SK-N-MC (cell line): ENCODE measurements at regions not wholly inside any gene's neighbourhood (a gene's known extent, or its start where the extent isn't known, plus 50 kb on each side); places are given as distances from the start of the nearest gene placed in this dataset.
A peak's percentile ranks its signal among the peaks of the same experiment; 100 is the strongest.

Experiments
- DNase-seq: peaks from one replicate; pipeline ENCODE4 v3.0.0-alpha.2; 2011; ENCODE audit warnings: low read depth, low spot score
- H3K27ac ChIP-seq: fragments of 200-600 bp; sonication (generic); 2 replicates; pipeline ENCODE4 v1.5.1; 2016; ENCODE audit warnings: mixed run types
- H3K36me3 ChIP-seq: fragments of 200-600 bp; sonication (generic); 2 replicates; pipeline ENCODE4 v1.6.1; 2017; ENCODE audit warnings: antibody characterized with exemption, low read length, mixed read lengths; ENCODE audit not compliant: insufficient read depth
- H3K4me3 ChIP-seq: fragments of 200-600 bp; sonication (generic); 2 replicates; pipeline ENCODE4 v1.5.1; 2016
- H3K9ac ChIP-seq: fragments of 200-600 bp; sonication (generic); 2 replicates; pipeline ENCODE4 v1.8.0; 2017; ENCODE audit warnings: mixed run types, mixed read lengths; ENCODE audit not compliant: insufficient read length
- H3K9me3 ChIP-seq: fragments of 200-600 bp; sonication (generic); 2 replicates; pipeline ENCODE4 v1.6.1; 2017; ENCODE audit warnings: low read depth, mild to moderate bottlenecking, antibody characterized with exemption, low read length, moderate library complexity, mixed read lengths
- EZH2 ChIP-seq: fragments of 200-600 bp; sonication (generic); IDR thresholded peaks from one replicate; pipeline ENCODE4 v1.6.1; 2017; ENCODE audit warnings: antibody characterized with exemption
- FOXP2 ChIP-seq: optimal IDR thresholded peaks from 2 replicates; pipeline ENCODE3; 2011; ENCODE audit warnings: mild to moderate bottlenecking, moderate library complexity; ENCODE audit not compliant: insufficient read depth; ENCODE audit errors: extremely low read length, control extremely low read depth
- POLR2AphosphoS5 ChIP-seq: IDR thresholded peaks from 2 replicates; pipeline ENCODE4 v1.6.1; 2012; ENCODE audit warnings: mild to moderate bottlenecking, low read depth, low read length, borderline replicate concordance

DNA sequence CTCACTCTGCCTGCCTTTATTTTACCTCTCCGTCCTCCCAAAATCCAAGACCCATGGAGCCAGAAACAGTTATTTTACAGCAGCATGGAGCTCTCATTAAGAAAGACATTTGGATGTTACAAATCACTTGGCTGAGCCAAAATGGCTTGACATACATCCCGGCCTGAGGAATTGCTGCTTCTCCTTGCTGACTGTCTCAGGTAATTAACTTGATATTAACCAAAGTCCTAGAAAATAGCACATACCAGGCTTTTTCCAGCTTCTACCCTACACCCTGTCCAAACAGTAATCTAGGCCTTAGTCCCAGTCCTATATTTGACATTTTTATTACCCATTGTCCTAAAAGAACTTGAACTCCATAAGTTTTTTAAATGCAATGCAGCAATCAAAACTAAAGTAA is 205.0 kb downstream of the TMX3 start:
- Histone ChIP-seq H3K9me3 (no peaks in the 10 kb centered on the region), H3K4me3 (no peak overlapping the region), H3K27ac (no peak overlapping the region), H3K9ac (no peak overlapping the region), H3K36me3 (no peaks in the 10 kb centered on the region)
- DNase-seq, result no peak
- TF ChIP-seq POLR2AphosphoS5, result no peak
- no peak for TF ChIP-seq FOXP2
- no peak for TF ChIP-seq EZH2

DNA sequence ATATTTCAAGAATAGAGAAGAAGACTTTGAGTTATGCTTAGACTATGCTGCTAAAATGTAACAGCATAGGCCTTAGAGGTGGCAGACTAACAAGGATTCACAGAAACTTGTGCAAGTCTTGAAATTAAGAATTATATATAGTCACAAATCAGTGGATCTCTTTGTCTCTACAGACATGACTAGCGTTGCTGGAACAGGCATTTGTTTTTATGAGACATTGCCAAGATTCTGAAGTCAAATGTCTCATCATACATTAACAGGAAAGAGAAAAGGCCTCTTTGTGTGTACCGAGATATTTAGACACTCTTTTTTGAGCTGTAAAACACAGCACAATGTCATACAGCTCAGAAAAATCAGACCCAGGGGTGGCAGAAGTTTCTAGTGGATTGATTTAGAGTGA is 207.1 kb downstream of the TMX3 start:
- TF ChIP-seq POLR2AphosphoS5 (no peak), EZH2 (no peak), FOXP2 (no peak)
- no peak for DNase-seq
- Histone ChIP-seq H3K36me3 (no peaks in the 10 kb centered on the region), H3K9me3 (no peaks in the 10 kb centered on the region), H3K4me3 (no peak overlapping the region), H3K27ac (no peak overlapping the region), H3K9ac (no peak overlapping the region)

GRCh38 chr18:68505178-68505574 is 209.7 kb downstream of the TMX3 start:
- Histone ChIP-seq H3K4me3 (peak overlapping the region; percentile 29; the same call in 1 of the 2 replicates), H3K27ac (peak overlapping the region; percentile 96), H3K36me3 (0 out of 2 replicates have a peak, but pooled peaks cover 5% of the 10 kb centered on the region), H3K9ac (peak overlapping the region; percentile 32), H3K9me3 (no peaks in the 10 kb centered on the region)
- no peak for DNase-seq
- TF ChIP-seq EZH2 (no peak), POLR2AphosphoS5 (no peak)

DNA sequence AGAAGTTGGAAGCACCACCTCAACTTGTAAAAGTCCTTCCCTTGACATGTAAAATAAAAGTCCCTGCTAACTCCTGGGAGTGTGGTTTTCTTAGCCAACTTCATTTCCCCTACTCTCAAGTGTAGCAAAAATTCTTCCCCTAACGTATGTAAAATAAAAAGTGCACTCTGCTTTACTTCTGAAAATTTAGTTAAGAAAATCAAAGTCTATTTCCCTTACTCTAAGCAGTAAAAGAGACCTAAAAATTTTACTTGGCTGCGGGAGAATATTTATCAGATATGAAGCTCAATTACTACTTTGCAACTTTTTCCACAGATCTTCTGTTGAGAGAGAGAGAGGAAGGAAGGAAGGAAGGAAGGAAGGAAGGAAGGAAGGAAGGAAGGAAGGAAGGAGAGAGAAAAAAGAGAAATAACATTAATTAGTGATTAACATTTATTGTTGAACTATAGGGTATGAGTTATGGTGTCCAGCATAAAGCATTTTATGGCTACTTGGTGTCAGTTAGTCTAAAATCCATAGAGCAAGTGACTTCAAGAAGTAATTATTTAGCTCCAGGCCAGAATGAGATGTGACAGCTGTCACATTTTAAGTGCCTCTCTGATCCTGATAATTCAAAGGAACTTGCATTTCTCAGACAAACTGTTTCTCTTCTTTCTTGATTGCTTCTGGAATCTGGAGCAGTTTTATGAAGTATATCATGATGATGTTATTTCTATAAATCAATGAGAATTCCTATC is 210.3 kb downstream of the TMX3 start:
- Histone ChIP-seq H3K27ac (peak overlapping the region; percentile 96), H3K4me3 (0 out of 2 replicates have a peak overlapping the region, but pooled peaks have one; percentile 29), H3K9me3 (no peaks in the 10 kb centered on the region), H3K36me3 (0 out of 2 replicates have a peak, but pooled peaks cover 5% of the 10 kb centered on the region), H3K9ac (no peak overlapping the region)
- TF ChIP-seq EZH2, result no peak
- TF ChIP-seq POLR2AphosphoS5, result peak; percentile 68; the same call in 1 of the 2 replicates
- peak; percentile 99 for DNase-seq

DNA sequence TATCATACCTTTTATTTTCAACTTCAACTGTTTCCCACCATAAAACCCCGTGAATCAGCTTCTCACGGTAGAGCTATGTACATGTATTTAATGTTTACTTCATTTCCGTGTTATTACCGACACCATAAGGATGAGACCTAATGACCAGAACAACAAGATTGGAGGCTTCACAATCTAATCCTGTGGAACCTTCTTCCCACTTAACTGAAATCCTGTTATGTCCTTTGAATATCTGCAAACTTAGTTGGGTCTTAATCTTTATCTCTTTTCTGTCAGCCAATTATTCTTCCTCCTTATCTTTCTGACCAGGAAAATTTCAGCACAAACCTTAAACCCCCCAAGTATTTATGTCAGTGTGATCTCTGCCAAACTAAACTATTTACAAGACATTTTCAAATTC is 214.4 kb downstream of the TMX3 start:
- Histone ChIP-seq H3K4me3 (no peak overlapping the region), H3K9ac (no peak overlapping the region), H3K27ac (no peak overlapping the region), H3K36me3 (0 out of 2 replicates have a peak, but pooled peaks cover 5% of the 10 kb centered on the region), H3K9me3 (no peaks in the 10 kb centered on the region)
- no peak for TF ChIP-seq EZH2
- no peak for TF ChIP-seq FOXP2
- TF ChIP-seq POLR2AphosphoS5, result no peak
- DNase-seq, result no peak

GRCh38 chr18:68499141-68499540 is 215.8 kb downstream of the TMX3 start:
- no peaks in the 10 kb centered on the region for H3K9me3 ChIP-seq
- 0 out of 2 replicates have a peak, but pooled peaks cover 5% of the 10 kb centered on the region for H3K36me3 ChIP-seq
- no peak overlapping the region for H3K9ac ChIP-seq
- H3K4me3 ChIP-seq, result no peak overlapping the region
- H3K27ac ChIP-seq, result no peak overlapping the region
- no peak for DNase-seq
- TF ChIP-seq FOXP2, result no peak
- no peak for TF ChIP-seq POLR2AphosphoS5
- TF ChIP-seq EZH2, result no peak

- no peak overlapping the region for H3K9ac ChIP-seq
- H3K9me3 ChIP-seq, result no peaks in the 10 kb centered on the region
- H3K27ac ChIP-seq, result no peak overlapping the region
- no peak for TF ChIP-seq POLR2AphosphoS5
- TF ChIP-seq FOXP2, result no peak
- TF ChIP-seq EZH2, result no peak
- no peak for DNase-seq
- 0 out of 2 replicates have a peak, but pooled peaks cover 5% of the 10 kb centered on the region for H3K36me3 ChIP-seq
- H3K4me3 ChIP-seq, result no peak overlapping the region
Observed at GRCh38 chr18:68498636-68499035, 216.3 kb downstream of the TMX3 start.

DNA sequence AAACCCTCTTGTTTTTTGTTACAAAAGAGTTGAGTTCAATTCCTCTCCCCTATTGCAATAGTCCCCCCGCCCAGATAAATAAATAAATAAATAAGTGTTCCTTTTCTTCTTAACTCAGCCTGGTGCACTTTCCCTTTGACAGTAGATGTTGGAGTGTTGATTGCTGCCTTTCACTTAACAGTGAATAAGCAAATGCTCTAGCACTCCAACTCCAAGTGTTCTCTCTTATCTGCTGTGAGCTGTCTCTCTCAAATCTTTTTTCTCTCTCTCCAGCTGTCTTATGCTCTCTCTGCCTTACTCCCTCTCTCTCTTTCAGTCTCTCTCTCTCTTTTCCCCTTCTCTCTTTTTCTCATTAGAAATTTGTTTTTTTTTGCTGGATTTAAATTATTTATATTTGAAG is 216.7 kb downstream of the TMX3 start:
- H3K9ac ChIP-seq, result no peak overlapping the region
- H3K9me3 ChIP-seq, result no peaks in the 10 kb centered on the region
- H3K36me3 ChIP-seq, result 0 out of 2 replicates have a peak, but pooled peaks cover 5% of the 10 kb centered on the region
- DNase-seq, result no peak
- H3K4me3 ChIP-seq, result no peak overlapping the region
- TF ChIP-seq EZH2, result no peak
- TF ChIP-seq FOXP2, result no peak
- no peak for TF ChIP-seq POLR2AphosphoS5
- no peak overlapping the region for H3K27ac ChIP-seq
